ENCODE measurements at regions not wholly inside any gene's neighbourhood (a gene's known extent, or its start where the extent isn't known, plus 50 kb on each side); places are given as distances from the start of the nearest gene placed in this dataset.

GRCh38 chr3:18075799-18076198, 333.4 kb upstream of the TBC1D5 start:
- no peak for DNase-seq

GRCh38 chr3:18071833-18072232, 329.4 kb upstream of the TBC1D5 start:
- no peak for DNase-seq

- DNase-seq = no peak
Observed at GRCh38 chr3:18070944-18071343, 328.5 kb upstream of the TBC1D5 start.

- DNase-seq = no peak
Observed at GRCh38 chr3:18070231-18070630, 327.8 kb upstream of the TBC1D5 start.

GRCh38 chr3:18069568-18069967, 327.1 kb upstream of the TBC1D5 start:
- DNase-seq = no peak

- DNase-seq = no peak
Observed at GRCh38 chr3:18066899-18067582, 324.6 kb upstream of the TBC1D5 start.

- no peak for DNase-seq
Observed at GRCh38 chr3:18064586-18064985, 322.2 kb upstream of the TBC1D5 start.

- DNase-seq = no peak
Observed at GRCh38 chr3:18062657-18063025, 320.2 kb upstream of the TBC1D5 start.

- no peak for DNase-seq
Observed at GRCh38 chr3:18061737-18062656, 319.6 kb upstream of the TBC1D5 start.

GRCh38 chr3:18058666-18059065, 316.2 kb upstream of the TBC1D5 start:
- no peak for DNase-seq

- DNase-seq = no peak
Observed at GRCh38 chr3:18057471-18058091, 315.1 kb upstream of the TBC1D5 start.

GRCh38 chr3:18054625-18055024, 312.2 kb upstream of the TBC1D5 start:
- DNase-seq = no peak

- no peak for DNase-seq
Observed at GRCh38 chr3:18051306-18051705, 308.9 kb upstream of the TBC1D5 start.

GRCh38 chr3:18049096-18049495, 306.7 kb upstream of the TBC1D5 start:
- no peak for DNase-seq

GRCh38 chr3:18047052-18047451, 304.6 kb upstream of the TBC1D5 start:
- no peak for DNase-seq

GRCh38 chr3:18046131-18046915, 303.9 kb upstream of the TBC1D5 start:
- no peak for DNase-seq

- no peak for DNase-seq
Observed at GRCh38 chr3:18044971-18045880, 302.8 kb upstream of the TBC1D5 start.

GRCh38 chr3:18044191-18044590, 301.8 kb upstream of the TBC1D5 start:
- DNase-seq = no peak

GRCh38 chr3:18036450-18036815, 294.0 kb upstream of the TBC1D5 start:
- DNase-seq = no peak

GRCh38 chr3:18035641-18036449, 293.4 kb upstream of the TBC1D5 start:
- DNase-seq = no peak

- DNase-seq = no peak
Observed at GRCh38 chr3:18033581-18034108, 291.2 kb upstream of the TBC1D5 start.

Data from activated naive CD4-positive, alpha-beta T cell treated with Interleukin-2 at 50 U/mL for 16 hours (primary cell).